Activated gamma-delta T cell treated with anti-CD3 and anti-CD28 coated beads, Interleukin-2, amount 50 U/mL, for 16 hours (primary cell): ENCODE measurements at regions not wholly inside any gene's neighbourhood (a gene's known extent, or its start where the extent isn't known, plus 50 kb on each side); places are given as distances from the start of the nearest gene placed in this dataset.
"Not testable (repeated sequence)": the region's sequence is repeated elsewhere in the genome, so short reads cannot be mapped to it uniquely, and the experiment has no call there.

Experiments used
- DNase-seq: peaks from one replicate; pipeline ENCODE4 v3.0.0-alpha.2; 2020; ENCODE audit warnings: low read depth

- DNase-seq = no peak
Observed at GRCh38 chr9:29393064-29393463, 1819.8 kb upstream of the C9orf72 start.

GRCh38 chr9:29394855-29395254, 1821.6 kb upstream of the C9orf72 start:
- DNase-seq = no peak

GRCh38 chr9:29397148-29397547, 1823.9 kb upstream of the C9orf72 start:
- no peak for DNase-seq

GRCh38 chr9:29416204-29416603, 1842.9 kb upstream of the C9orf72 start:
- DNase-seq = no peak

- DNase-seq = no peak
Observed at GRCh38 chr9:29422438-29422837, 1849.2 kb upstream of the C9orf72 start.

GRCh38 chr9:29432191-29432590, 1858.9 kb upstream of the C9orf72 start:
- no peak for DNase-seq

GRCh38 chr9:29432656-29433055, 1859.4 kb upstream of the C9orf72 start:
- not testable (repeated sequence) for DNase-seq

GRCh38 chr9:29435368-29435767, 1862.1 kb upstream of the C9orf72 start:
- no peak for DNase-seq

- no peak for DNase-seq
Observed at GRCh38 chr9:29437526-29437925, 1864.2 kb upstream of the C9orf72 start.

- no peak for DNase-seq
Observed at GRCh38 chr9:29439961-29440360, 1866.7 kb upstream of the C9orf72 start.

GRCh38 chr9:29440449-29440848, 1867.2 kb upstream of the C9orf72 start:
- DNase-seq = no peak

GRCh38 chr9:29445751-29446150, 1872.5 kb upstream of the C9orf72 start:
- DNase-seq = no peak

- DNase-seq = no peak
Observed at GRCh38 chr9:29449306-29449705, 1876.0 kb upstream of the C9orf72 start.

- DNase-seq = not testable (repeated sequence)
Observed at GRCh38 chr9:29450343-29450875, 1877.1 kb upstream of the C9orf72 start.

GRCh38 chr9:29456940-29457339, 1883.7 kb upstream of the C9orf72 start:
- no peak for DNase-seq

GRCh38 chr9:29475471-29475870, 1902.2 kb upstream of the C9orf72 start:
- no peak for DNase-seq

- DNase-seq = no peak
Observed at GRCh38 chr9:29511680-29512079, 1938.4 kb upstream of the C9orf72 start.

GRCh38 chr9:29514336-29514735, 1941.1 kb upstream of the C9orf72 start:
- no peak for DNase-seq

GRCh38 chr9:29514862-29515261, 1941.6 kb upstream of the C9orf72 start:
- DNase-seq = no peak

- DNase-seq = no peak
Observed at GRCh38 chr9:29548436-29548835, 1975.2 kb upstream of the C9orf72 start.

- no peak for DNase-seq
Observed at GRCh38 chr9:29555502-29555901, 1982.2 kb upstream of the C9orf72 start.

GRCh38 chr9:29556317-29556716, 1983.0 kb upstream of the C9orf72 start:
- no peak for DNase-seq

GRCh38 chr9:29556746-29557145, 1983.5 kb upstream of the C9orf72 start:
- no peak for DNase-seq

- no peak for DNase-seq
Observed at GRCh38 chr9:29564564-29564963, 1991.3 kb upstream of the C9orf72 start.

- DNase-seq = no peak
Observed at GRCh38 chr9:29575219-29575618, 2001.9 kb upstream of the C9orf72 start.
